SW480 (cell line): ENCODE measurements at regions not wholly inside any gene's neighbourhood (a gene's known extent, or its start where the extent isn't known, plus 50 kb on each side); places are given as distances from the start of the nearest gene placed in this dataset.

Source experiments
- DNase-seq: peaks from one replicate; pipeline ENCODE4 v3.0.0-alpha.2; 2016; ENCODE audit warnings: low spot score

DNA sequence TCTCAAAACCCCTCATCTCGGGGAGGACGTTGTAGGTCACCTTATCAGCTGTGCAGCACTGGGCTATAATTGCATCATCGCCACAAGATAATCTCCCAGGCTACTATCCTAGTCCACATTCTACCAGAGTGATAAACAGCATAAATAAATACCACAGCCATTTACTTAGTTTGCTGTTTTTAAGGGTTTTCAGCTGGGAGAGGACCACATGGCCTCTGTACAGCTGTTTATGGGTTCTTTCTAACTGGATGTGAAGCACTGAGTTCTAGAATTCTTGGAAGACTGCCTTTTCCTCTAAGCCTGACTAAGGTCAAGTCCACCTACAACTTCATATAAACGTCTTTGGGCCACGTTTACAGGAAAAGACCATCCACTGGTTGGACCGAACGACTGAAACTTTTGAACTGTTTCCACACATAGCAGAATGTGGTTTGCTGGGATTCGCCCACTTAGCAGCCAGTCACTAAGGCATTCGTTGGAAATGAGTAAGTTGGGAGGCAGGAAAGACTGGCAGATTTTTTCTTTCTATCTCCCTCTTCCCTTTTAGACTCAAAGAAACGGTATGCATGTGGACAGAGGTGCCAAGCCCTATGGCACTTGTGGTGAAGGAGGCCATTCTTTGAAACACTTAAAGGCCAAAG lies 752.5 kb upstream of the SGCG start:
- DNase-seq, result no peak

DNA sequence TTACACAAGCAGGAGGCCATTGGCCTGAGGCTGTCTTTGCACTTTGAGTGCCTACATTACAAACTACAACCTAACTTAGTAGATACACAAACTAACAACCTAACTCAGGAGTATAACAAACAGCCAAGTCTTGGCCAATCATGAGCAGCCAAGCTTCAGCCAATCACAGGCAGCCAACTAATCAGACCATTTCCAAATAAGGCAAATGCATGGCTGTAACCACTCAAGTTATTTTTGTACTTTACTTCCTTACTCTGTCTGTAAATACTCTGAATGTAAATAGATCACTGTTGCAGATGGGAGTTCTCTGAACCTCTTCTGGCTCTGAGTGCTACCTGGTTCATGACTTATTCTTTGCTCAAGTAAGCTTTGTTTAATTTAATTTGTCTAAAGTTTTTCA lies 748.1 kb upstream of the SGCG start:
- no peak for DNase-seq

DNA sequence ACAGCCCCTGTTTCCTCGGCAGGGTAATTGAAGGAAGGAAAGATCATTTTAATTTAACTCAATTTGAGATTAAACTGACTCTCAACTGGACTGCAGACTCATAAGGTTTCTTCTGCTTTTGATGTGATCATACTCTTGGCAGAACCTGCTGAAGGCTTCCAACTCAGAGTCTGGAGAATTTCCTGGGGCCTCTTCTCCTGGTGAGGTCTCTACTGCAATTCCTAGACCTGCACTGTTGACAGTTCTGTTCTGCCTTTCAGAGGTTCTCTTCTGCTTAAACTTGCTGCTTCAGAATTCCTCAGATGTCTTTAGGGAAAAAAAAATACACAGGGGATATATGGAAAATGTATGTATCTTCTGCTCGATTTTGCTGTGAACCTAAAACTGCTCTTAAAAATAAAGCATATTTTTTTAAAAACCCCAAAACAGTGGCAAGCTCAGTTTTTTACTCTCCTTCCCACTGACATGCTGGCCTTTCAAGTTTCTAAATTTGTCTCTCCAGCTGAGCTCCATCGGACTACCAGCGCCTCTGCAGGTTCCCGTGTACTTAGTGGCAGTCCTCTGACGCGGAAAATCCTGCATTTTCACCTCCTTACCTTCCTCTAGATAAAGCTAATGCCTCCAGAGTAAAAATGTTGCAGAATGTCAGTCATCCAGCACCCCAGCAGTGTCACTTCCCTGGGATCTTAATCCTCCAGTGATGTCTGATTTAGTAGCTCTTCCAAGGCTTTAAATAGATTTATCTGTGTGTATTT lies 733.5 kb upstream of the SGCG start:
- DNase-seq, result no peak

DNA sequence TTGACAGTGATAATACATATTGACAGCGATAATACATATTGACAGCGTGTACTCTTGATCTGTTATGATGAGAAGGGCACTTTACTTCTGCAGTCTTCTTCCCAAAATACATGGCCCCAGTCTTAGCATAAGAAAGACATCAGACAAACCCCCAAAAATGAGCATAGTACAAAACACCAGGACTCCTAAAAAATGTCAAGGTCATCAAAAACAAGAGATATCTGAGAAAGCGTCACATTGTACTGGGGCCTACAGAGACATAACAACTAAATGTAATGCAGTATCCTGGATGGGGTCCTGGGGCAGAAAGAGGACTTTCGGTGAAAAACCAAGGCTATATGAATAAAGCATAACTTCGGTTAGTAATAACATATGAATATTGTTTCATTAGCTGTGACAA lies 731.5 kb upstream of the SGCG start:
- no peak for DNase-seq

DNA sequence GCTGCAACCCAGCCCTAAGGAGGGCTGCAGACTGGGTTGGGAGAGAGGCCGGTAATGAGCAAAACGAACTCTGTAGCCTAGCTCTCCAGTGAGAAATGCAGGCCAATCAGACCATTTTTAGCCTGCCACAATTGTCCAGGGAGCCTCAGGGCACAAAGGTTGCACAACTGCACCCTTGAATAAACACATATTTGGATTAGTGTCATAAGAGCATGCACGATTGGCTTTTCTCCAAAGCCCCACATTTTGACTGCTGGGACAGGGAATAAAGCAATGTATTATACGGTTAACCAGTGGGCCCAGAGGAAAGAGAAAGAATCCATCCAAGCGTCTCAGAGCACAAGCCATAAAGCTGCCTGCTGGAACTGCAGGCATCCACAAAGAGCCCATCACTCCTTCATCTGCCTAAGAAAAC lies 729.4 kb upstream of the SGCG start:
- no peak for DNase-seq

DNA sequence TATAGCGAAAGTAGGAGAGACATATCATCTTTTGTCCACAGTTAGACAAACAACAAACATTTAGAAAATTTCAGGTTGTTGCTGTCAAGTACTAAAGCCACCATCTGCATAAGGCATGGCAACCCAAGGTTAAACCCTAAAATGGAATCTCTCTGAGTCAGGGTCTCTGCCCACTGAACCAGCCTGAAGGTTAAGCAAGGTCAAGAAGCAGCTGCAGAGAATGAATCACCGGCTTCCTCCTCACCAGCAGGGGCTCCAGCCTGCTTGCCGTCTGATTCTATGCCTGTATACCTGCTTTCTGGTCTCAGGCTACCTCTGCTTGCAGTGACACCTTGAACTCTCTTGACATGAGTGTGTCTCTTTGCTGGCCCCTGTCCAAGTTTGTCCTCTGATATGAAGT lies 726.2 kb upstream of the SGCG start:
- DNase-seq, result peak; percentile 7

DNA sequence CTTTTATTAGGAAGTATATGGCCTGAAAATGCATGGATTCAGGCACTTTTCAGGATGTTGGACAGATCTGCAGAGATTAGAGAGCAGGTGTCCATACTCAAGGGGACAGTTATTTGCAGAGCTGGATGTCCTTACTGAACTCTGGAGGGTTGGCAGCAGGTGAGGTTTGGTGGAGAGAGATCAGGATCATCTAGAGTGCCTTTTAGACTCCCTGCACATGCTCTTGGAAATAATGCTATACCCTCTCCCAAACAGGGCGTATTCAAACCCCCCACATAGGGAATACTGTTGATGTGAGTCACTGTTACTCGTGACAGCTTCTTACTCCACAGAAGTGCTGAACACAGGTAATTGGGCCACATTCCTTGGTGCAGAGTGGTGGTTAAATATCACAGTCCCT lies 725.7 kb upstream of the SGCG start:
- peak; percentile 5 for DNase-seq

DNA sequence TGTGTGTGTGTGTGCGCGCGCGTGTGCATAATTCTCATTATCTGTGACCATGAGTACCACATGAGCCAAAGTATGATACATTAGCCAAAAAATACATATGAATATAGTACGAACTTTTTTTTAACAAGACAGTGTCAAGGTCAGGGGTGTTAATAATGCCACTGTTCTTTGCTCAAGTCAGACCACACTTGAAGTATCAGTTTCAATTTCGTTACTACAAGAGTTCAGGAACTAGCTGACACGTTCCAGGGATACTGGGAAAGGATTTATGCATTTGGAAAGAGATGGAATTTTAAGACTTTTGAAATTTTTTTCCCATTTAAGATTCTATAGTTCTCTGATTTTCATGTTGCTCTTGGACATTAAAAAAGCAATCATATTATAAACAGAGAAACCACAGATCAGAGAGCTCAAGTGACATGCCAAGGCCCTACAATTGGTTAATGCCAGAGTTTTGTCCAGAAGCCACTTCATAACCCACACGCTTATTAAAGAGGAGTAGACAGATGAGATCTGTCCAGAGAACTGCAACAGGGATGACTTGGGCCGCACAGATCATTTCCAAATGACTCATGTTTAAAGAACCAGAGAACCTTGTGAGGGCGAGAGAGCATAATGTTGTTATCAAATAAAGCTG lies 718.8 kb upstream of the SGCG start:
- DNase-seq, result no peak

DNA sequence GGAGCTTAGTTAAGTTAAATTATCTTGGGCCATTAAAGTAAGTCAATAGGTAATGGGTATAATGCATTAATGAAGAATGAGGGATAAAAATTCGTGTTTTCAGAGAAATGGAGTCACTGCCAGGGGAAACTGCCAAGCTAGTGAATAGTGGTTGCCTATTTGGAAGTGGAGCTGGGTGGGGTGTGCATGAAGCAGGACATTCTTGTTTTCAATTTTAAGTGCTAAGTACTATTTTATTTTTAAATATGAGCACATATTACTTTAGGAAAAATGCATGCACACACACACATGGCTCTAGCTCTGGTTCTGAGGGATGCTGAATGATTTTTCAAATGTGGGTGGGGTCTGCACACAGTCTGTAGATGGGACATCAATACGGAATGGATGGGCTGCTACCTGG lies 717.7 kb upstream of the SGCG start:
- no peak for DNase-seq

DNA sequence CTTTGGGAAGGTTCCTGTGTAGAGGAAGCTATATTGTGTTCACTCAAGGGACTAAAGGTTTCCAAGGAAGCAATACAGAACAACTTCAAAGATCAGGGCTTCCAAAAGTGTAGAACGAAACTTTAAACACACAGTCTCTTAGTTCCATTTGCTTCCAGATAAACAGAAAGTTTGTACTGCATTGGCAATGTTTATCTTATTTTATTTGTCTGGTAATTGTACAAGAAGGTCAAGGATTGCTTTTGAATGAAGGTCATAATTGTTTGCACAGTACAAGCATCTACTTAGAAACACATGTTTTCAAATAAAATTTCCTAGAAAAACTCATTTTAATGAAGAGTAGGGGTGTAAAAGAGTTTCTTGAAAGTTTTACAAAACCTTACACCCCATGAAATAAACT lies 712.7 kb upstream of the SGCG start:
- no peak for DNase-seq

DNA sequence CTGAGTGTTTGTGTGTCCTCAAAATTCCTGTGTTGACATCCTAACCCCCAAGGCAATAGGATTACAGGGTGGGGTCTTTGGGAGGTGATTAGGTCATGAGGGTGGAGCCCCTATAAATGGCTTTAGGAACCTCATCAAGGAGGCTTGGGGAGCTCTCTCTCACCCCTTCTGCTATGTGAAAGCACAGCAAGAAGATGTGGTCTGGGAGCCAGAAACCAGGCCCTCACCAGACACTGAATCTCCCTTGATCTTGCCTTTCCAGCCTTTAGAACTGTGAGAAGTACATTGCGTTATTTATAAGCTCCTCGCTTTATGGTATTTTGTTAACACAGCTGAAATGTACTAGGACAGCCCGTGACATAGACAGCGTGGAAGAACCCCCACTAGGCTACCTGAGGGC lies 712.0 kb upstream of the SGCG start:
- DNase-seq, result no peak

DNA sequence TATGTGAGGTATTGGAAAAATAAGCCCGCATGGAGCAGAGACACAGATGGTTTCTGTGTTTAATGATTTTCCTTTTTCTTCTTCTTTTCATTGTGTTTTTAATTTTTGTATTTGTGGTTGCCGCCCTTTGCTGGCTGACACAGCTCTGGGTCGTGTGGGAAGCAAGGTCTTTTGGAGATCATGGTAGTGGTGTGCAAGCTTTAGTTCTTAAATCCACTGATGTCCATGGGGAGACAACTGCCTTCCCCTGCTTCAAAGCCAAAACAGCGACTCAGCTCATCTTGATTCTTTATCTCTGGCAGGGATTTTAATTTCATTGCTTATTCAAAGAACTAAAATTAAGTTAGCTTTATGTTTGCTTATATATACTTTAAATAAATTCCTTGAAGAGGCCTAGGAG lies 711.3 kb upstream of the SGCG start:
- no peak for DNase-seq

DNA sequence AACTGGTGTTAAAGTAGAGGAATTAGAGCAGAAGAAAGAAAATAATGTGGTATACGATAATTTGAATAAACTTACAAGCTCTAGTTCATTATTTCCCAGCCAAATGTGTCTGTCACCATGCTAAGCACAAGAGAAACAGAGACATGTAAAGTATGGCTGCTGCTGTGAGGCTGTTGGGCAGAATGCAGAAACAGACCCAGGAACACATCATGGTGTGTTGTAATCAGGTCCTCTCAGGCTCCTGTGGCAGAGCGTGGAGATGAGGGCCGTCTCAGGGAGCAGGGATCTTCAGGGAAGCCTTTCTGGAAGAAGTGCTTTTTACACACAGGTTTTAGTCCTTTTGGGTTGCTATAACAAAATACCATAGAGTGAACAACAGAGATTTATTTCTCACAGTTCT lies 710.7 kb upstream of the SGCG start:
- no peak for DNase-seq

DNA sequence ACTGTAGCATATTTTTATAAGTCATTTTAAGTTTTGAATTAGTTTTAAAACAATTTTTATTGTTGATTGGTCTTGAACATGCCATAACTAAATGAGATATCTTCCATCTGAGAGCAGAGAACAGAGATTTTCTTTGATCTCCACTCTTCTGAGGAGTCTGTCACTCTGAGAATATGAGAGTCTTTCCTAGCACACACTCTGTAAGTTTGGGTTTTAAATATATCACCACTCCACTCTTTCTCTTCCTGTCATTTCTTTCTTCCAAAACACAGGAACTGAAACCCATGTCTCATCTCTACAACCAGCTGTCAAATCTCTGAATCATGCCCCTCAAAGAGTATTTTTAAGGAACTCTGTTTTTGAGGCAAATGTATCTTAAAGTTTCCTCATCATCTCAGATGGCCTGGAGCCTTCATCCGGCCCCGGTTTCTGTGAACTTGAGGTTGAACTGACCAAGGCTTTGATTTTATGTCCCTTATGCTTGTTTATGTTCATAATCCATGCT lies 698.2 kb upstream of the SGCG start:
- no peak for DNase-seq

DNA sequence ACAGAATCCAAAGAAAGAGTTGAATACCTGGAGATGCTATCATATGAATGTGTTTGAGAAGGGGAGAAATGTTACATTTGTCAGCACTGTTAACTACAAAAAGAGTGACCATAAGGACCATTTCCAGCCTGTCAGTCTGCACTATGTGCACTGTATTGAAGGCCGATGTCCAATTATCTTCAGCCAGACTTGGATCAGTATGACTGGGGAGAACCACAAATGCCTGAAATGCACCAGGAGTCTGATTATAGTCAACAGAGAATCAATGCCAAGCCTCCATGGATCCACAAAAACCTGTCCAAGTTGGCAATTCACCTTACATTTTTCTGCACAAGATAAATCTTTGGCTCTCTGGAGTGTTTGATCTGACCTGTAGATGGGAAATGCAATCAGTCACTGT lies 697.5 kb upstream of the SGCG start:
- no peak for DNase-seq

DNA sequence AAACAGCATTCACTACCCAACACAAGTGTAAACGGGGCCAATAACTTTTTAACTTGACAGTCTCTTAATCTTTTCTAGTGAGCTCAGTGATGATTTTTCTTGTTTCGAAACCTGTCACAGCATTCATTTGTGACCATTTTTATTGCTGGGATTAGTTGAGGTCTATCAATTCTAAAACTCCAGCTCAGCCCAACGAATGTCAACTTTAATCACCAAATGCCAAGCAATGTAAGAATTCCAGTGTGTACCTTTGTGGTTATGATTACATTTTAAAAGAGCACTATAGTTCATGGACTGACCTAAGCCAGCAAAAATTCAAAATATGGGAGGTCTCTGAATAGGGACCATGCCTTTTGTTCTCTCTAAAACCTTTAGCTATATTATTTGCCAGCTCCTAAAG lies 694.3 kb upstream of the SGCG start:
- DNase-seq, result peak; percentile 30

DNA sequence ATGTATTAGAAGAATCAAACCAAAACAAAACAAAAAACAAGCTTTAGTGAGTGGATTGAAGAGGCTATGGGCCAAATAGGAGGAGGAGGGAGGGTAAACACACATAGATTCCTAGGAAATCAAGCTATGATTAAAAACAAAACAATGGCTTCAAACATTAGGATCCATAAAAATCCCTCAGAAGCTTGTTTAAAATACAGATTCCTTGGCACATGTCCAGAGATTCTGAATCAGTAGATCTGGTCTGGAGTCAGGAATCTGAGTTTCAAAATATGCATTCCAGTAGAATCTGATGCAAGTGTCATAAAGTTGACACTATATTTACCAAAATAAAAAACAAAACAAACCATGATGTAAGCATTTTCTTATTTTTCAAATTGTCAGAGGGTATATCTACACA lies 692.8 kb upstream of the SGCG start:
- DNase-seq, result no peak

DNA sequence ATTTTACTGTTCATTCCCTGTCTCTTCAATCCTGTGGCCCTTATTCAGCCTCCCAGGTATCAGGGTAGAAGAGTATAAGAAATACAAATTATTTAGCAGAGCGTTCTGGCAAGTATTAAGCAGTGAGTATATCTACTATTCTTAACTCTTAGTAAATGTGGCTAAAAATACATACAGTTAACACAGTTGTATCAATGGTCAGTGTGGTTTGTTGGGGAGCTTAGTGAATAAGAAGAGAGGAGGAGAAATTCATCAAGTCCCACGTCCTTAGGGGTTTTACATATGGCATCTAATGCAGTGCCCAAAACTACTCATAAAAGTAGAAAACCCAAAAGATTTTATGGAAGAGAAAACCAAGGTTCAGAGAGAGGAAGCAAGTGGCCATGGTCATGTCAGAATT lies 691.0 kb upstream of the SGCG start:
- DNase-seq, result no peak

DNA sequence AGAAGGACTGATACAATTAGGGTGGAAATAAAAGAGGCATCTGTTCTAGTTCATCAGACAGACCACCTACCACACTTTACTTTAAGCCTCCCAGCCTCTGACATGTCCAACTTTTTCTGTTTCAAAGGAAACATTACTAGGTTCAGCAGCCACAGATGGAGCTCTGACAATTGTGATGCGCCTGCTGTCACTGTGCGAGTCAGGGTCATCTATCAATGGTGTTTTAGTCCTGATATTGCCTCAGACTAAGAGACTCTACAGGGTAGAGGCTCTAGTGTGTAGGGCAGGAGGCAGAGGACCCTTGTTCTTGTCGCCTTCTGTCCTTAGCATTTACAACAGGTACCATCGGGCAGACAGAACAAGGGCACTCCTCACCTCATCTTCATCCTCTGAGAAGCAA lies 685.0 kb upstream of the SGCG start:
- no peak for DNase-seq

DNA sequence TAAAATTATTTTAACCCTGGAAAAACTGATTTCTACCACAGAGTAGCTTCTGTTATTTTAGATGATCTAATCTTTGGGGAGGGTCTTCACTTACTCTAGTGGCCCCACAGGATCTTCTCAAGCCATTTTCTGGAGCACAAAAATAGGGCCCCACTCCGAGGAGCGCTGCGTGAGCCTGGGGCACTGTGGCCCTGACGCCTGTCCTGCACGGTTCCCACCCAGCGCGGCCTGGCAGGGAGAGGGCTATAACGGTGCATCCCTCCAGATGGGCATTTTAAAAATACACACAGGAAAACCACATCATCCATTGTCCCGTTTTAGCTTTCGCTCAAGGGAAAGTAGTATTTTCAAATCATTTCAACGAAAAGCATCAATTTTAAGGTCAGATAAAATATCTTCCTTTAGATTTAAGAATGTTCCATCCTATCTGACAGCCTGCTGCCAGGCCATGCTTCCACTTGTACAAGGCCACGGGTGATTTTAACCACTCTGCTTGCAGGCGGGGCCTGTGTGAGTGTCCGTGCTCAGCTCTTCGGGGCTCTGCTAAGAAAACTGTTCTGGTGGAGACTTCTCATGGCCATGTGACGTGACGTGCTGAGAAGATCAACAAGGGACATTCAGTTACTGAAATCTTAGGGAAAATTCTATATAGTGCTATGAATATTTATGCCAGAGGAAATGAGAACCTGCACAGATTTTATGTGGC lies 683.8 kb upstream of the SGCG start:
- DNase-seq, result no peak

DNA sequence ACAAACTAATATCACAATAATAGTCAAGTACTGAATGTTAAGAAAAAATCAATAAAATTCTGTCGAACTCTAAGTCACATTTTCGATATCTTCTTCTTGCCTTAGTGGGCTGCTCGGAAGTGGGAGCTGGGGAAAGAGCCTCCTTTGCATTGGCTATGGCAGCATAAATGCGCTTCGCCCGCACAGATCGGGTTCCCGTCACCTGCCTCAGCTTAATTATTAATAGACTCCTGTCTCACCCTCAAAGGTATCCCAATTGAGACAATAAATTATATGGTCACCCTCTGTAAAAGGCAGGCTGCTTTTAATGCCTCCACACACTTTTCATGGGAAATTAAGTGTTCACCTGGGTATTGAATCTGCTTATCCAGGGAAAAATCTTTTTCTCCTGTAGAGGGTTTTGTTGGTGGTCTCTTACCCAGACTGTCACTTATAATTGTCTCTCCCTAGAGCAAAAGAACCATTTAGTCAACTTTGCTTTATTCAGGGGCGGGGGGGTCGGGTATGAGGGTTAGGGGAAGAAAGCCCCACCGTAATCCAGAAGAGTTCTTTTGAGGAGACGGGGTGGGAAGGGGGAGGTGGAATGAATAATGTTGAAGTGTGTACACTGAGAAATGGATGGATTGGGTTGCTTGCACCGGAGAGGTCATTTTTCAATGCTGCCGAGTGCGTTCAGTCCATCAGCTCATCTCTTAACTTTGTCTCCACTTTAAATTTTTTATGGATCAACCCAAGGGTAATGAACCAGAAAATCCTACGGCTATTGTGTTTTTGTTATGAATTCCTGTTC lies 682.6 kb upstream of the SGCG start:
- DNase-seq, result peak; percentile 69

DNA sequence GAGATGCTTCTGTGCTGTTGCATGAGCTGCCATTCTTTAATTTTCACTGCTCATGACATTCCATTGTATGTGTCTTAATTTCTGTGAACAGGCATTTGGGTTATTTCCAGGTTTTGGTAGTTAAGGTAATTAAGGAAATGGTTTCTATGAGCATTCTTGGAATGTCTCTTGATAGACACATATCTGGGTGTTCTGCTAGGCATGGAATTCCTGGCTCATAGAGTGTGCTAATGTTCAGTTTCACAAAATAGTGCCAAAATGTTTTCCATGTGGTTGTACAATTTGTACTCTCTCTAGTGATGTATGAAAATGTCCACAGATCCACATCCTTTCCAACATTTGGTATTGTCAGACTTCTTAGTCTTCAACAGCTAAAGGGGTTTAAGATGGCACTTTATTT lies 680.9 kb upstream of the SGCG start:
- no peak for DNase-seq
